ENCODE measurements at regions not wholly inside any gene's neighbourhood (a gene's known extent, or its start where the extent isn't known, plus 50 kb on each side); places are given as distances from the start of the nearest gene placed in this dataset.

DNA sequence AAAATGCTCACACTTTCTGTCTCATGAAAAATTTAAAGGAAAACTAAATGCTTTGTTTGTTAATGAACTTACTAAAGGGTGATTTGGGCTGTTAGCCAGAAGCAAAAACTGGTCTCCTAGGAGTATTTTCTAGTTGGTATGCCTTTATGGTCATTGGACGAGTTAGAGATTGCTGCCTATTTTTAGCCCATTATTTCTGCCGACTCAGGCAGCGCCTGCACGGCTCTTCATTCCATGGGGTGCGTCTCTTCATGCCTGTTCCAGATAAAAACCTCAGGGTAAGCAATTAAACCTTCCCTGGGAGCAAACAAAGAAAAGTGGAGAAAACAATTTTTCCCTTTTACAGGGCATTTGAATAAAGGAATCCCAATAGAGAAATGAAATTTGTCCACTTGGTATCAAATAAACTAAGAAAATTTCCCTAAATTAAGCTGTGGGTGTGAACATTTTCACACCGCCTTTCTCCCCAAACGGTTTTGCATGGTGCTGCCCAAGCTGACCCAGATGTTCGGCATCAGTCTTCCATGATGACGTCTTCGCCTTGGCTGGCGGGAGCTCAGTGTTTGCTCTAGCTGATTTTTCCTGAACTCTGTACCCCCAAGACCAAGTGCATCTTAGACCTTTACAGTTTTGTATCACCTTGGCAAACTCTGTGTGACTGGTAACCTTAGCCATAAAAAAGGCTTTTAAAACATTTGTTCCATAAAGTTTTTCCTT, 61.7 kb upstream of the ADGRG2 start:
- TF ChIP-seq TCF7L2 (IDR thresholded peaks at IDR 0.05; ENCODE audit: borderline replicate concordance, low read depth, low read length), result no peak
- TF ChIP-seq ZNF239 (tag by site-specific recombination; IDR thresholded peaks at IDR 0.05), result no peak
- no peak for TF ChIP-seq YY1 (tag by site-specific recombination; IDR thresholded peaks at IDR 0.05)
- no peak for TF ChIP-seq CTCF (tag by site-specific recombination; IDR thresholded peaks at IDR 0.05)
- TF ChIP-seq RBAK (tag by site-specific recombination; IDR thresholded peaks at IDR 0.05), result no peak
- TF ChIP-seq ZNF521 (tag by site-specific recombination; IDR thresholded peaks at IDR 0.05), result no peak
- no peak for TF ChIP-seq ZNF768 (tag by site-specific recombination; IDR thresholded peaks at IDR 0.05)
- no peak for TF ChIP-seq ZNF266 (tag by site-specific recombination; IDR thresholded peaks at IDR 0.05; ENCODE audit: low read depth)
- no peak for TF ChIP-seq REST (tag by site-specific recombination; IDR thresholded peaks at IDR 0.05)
- no peak for TF ChIP-seq ZNF639 (tag by site-specific recombination; IDR thresholded peaks at IDR 0.05)
- no peak for TF ChIP-seq ZXDB (tag by site-specific recombination; IDR thresholded peaks at IDR 0.05)
- TF ChIP-seq ZNF658 (tag by site-specific recombination; IDR thresholded peaks at IDR 0.05), result no peak
